UCSD-AML1 (cell line): ENCODE measurements at regions not wholly inside any gene's neighbourhood (a gene's known extent, or its start where the extent isn't known, plus 50 kb on each side); places are given as distances from the start of the nearest gene placed in this dataset.
"Not testable (repeated sequence)": the region's sequence is repeated elsewhere in the genome, so short reads cannot be mapped to it uniquely, and the experiment has no call there.

Experiments used
- DNase-seq: peaks from one replicate; lab custom pipeline; 2025; ENCODE audit not compliant: unreplicated experiment; lab: John Stamatoyannopoulos, UW

GRCh38 chr5:58308384-58308783, 151.5 kb downstream of the PLK2 start:
- not testable (repeated sequence) for DNase-seq

- DNase-seq: no peak
These were observed 159.5 kb downstream of the PLK2 start for GRCh38 chr5:58300346-58300895.

- DNase-seq: no peak
These were observed 160.6 kb downstream of the PLK2 start for GRCh38 chr5:58299256-58299655.

DNA sequence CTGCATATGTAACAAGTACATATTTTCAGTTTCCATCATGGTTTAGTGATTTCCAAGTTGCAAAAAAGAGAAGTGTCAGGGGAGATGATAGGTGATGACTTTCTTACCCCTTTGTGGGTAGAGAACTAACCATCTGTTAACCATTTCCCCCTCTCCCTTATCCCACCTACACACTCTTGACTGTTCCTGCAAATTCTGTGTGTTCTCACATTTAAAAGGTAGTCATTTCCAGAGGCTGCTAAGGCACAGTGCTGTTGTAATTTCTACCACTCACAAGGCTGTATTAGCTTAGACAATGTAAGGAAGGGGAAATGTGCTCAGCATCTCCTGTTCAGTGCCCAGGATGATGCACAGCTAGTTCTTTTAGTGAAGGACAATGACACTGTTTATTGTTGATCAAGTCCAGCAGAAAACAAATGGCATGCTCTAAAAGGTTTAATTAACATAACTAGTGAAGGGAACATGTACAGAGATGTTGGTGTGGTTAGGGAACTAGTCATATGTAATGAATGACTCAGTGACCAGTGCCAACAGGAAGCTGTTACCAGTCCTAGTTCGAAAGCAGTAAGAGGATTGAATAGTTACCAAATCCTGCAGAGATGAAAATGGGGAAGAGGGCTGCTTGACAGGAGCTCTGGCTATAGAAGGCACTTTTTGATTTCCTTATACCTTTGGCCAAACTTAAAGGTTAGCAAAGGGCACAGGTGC, 165.1 kb downstream of the PLK2 start:
- no peak for DNase-seq

- not testable (repeated sequence) for DNase-seq
These were observed 171.6 kb downstream of the PLK2 start for GRCh38 chr5:58288275-58288674.

DNA sequence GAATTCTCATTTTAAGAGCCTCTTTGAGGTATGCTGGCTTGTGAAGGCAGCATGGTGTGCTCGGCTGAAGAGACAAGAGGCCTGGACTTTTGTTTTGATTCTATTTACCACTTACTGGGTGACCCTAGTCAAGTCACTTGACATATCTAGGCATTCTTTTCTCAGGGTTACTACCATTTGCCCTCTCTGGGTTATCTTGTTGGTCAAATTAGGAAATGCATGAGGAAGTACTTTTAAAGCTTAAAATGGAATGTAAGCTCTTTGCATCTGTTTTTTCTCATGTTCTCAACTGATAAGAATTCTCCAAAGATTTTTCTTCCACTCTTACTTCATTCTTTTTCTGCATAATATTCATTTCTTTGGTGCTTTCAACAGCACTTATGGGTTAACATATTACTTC, 173.1 kb downstream of the PLK2 start:
- DNase-seq: no peak

DNA sequence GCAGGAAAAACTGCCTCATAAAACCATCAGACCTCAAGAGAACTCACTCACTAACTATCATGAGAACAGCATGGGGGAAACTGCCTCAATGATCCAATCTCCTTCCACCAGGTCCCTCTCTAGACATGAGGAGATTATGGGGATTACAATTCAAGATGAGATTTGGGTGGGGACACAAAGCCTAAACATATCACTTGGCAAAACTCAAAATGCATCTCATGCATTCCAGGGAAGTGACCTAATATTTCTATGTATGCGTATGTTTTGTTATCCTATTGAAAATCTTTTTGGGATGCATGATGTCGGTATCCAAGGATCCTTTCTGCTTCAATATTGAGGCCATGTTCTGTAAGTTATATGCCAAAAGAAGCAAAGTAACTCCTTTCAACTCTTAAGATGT, 174.0 kb downstream of the PLK2 start:
- DNase-seq: no peak

DNA sequence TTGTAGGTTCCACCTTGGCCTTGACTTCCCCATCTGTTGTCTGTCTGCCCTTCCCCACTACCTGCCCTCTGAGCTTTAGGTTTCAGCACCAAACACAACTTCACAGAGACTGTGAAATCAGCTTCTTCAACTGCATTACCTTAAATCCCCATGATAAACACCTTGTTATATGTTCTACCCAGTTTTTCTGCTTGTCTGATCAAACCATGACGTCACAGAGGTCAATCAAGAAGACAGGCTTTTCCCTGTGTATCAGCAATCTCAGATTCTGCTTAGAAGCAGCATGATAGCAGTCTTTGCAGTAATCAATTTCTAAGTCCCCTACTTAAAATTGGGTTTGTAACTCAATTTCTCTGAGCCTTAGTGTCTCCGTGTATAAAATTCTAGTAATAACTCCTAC, 175.0 kb downstream of the PLK2 start:
- DNase-seq: no peak

DNA sequence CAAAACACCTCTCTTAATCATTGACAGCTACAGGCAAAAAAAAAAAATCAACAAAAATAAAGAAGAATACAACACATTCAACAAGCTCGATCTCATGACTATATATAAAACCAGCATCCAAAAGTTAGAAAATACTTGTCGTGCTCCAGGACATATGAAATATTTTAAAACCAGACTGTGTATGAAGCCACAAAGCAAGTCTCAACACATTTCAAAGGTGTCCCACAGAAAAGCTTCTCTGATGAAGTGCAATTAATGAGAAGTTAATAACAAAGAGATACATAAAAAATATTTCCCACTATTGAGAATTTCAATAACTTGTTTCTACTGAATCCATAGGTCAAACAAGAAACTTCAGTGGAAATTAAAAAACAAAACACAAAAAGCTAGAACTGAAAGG, 178.7 kb downstream of the PLK2 start:
- DNase-seq: no peak

GRCh38 chr5:58279259-58279658, 180.6 kb downstream of the PLK2 start:
- no peak for DNase-seq

DNA sequence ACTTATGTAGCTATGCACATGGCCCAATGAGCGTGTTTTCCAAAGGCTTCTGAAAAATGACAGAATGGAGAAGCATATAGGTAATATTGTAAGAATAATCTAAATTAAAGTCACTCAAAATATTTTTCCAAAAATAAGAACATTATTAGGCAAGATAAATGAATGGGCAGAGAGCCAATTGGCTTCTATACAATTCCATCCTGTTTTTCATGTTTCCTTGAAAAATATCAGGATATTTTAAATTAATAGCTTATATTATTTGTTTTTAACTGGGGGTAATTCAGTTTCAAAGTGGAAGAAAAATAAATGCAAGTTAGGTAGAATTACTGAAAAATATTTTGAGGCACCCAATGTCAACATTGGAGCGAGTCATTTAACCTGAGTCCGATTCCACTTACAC, 183.5 kb downstream of the PLK2 start:
- DNase-seq: no peak

GRCh38 chr5:58275516-58275915, 184.4 kb downstream of the PLK2 start:
- no peak for DNase-seq

GRCh38 chr5:58274191-58274590, 185.7 kb downstream of the PLK2 start:
- DNase-seq: no peak

GRCh38 chr5:58273711-58274110, 186.2 kb downstream of the PLK2 start:
- no peak for DNase-seq

DNA sequence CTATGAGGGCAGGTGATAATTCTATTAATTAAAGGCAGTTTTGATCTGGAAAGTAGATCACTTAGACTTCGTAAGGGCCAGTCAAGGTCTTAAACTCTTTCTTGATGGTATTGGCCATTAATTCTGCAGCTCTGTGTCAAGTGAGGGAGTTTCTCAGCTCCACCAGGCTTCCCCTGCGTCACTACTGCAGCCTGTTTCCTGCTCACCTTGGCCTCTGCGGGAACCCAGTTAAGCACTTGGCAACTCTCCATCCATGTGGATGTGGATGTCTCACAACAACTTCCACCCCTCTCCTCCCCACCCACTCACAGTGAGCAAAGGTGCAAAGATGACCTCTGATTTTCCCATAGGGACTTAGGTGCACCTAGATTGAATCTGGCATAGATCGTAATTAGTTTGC, 191.6 kb downstream of the PLK2 start:
- no peak for DNase-seq

DNA sequence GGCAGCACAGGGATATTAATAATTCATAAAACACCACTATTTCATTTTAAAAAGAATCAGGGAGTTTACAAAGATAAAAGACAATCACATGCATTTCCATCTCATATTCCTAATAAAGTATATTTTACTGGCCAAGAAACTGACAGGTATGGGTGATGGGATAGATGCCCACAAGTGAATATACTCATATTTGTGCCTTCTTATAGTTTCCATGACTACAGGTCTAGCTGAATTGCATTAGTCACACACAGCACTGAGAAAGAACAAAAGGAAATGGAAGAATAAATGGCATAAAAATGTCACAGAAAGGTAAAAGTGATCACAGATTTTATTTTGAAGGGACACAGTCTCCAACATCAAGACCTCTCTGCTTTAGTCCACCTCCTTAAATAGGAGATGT, 193.5 kb downstream of the PLK2 start:
- no peak for DNase-seq

- DNase-seq: no peak
These were observed 194.5 kb downstream of the PLK2 start for GRCh38 chr5:58265246-58265930.

DNA sequence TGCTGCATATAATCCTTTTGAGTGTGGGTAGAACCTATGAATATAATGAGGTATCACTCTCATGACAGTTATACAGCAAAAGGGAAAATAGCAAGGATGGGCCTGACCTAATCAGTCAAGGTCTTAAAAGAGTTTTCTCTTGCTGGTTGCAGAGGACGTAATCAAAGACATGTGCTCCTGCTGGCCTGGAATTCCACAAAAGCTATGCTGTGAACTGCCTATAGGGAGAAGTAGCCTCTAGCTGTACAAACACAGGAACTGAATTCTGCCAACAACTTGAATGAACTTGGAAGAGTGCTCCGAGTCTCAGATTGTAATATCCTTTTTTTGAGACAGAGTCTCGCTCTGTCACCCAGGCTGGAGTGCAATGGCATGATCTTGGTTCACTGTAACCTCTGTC, 195.6 kb downstream of the PLK2 start:
- DNase-seq: no peak

DNA sequence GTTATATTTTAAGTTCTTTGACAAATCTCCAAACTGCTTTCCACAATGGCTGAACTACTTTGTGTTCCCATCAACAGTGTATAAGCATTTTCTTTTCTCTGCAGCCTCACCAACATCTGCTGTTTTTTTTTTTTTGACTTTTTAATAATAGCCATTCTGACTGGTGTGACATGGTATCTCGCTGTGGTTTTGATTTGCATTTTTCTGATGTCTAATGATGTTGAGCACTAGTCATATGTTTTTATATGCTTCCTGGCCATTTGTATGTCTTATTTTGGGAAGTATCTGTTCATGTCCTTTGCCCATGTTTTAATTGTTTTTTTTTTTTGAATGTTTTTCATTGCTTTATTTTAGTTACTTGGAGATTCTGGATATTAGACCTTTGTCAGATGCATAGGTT, 196.6 kb downstream of the PLK2 start:
- no peak for DNase-seq

- no peak for DNase-seq
These were observed 197.7 kb downstream of the PLK2 start for GRCh38 chr5:58262226-58262625.

DNA sequence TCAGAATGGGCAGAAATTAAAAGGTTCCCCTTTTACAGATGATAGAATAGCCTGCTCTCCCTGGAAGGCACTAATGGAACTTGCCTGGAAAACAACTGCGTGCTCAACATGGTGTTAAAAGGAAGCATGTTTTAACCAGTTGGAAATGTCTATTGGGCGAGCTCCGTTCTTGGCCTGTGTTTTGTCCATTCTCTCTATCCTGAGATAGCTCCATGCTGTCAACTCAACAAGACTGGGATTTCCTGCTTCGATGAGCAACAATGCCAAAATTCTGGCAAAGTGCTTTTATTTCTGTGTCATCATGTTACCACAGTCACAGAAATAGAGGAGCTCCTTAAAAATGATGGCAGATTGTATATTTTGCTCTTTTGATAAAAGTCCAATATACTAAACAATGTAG, 198.3 kb downstream of the PLK2 start:
- DNase-seq: no peak

- DNase-seq: no peak
These were observed 199.6 kb downstream of the PLK2 start for GRCh38 chr5:58260243-58260642.
